PC-3 (cell line): ENCODE measurements at regions not wholly inside any gene's neighbourhood (a gene's known extent, or its start where the extent isn't known, plus 50 kb on each side); places are given as distances from the start of the nearest gene placed in this dataset.

Experiments used
- EZH2 ChIP-seq: fragments of 300-600 bp; sonication (generic); IDR thresholded peaks from one replicate; pipeline ENCODE4 v1.6.1; 2017; ENCODE audit warnings: antibody characterized with exemption, mild to moderate bottlenecking, low read length; ENCODE audit not compliant: unreplicated experiment
- TF ChIP-seq, protein P1 (sequence below): fragments of 300-600 bp; sonication (generic); conservative IDR thresholded peaks from 2 replicates; pipeline ENCODE4 v1.5.1; 2017; ENCODE audit warnings: antibody characterized with exemption, low read depth, mild to moderate bottlenecking, low read length

- TF ChIP-seq, protein P1, sequence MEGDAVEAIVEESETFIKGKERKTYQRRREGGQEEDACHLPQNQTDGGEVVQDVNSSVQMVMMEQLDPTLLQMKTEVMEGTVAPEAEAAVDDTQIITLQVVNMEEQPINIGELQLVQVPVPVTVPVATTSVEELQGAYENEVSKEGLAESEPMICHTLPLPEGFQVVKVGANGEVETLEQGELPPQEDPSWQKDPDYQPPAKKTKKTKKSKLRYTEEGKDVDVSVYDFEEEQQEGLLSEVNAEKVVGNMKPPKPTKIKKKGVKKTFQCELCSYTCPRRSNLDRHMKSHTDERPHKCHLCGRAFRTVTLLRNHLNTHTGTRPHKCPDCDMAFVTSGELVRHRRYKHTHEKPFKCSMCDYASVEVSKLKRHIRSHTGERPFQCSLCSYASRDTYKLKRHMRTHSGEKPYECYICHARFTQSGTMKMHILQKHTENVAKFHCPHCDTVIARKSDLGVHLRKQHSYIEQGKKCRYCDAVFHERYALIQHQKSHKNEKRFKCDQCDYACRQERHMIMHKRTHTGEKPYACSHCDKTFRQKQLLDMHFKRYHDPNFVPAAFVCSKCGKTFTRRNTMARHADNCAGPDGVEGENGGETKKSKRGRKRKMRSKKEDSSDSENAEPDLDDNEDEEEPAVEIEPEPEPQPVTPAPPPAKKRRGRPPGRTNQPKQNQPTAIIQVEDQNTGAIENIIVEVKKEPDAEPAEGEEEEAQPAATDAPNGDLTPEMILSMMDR: no peak
- TF ChIP-seq EZH2: no peak
These were observed 169.2 kb downstream of the PAWR start for GRCh38 chr12:79521576-79521975.
